HG02840 (cell line): ENCODE measurements at regions not wholly inside any gene's neighbourhood (a gene's known extent, or its start where the extent isn't known, plus 50 kb on each side); places are given as distances from the start of the nearest gene placed in this dataset.
A peak's percentile ranks its signal among the peaks of the same experiment; 100 is the strongest.

Experiments used
- ATAC-seq: cut with Tn5 transposase; IDR thresholded peaks from one replicate; pipeline ENCODE4 v1.9.1; 2021; ENCODE audit warnings: mild to moderate bottlenecking, moderate library complexity, moderate number of reproducible peaks; ENCODE audit not compliant: unreplicated experiment, low FRiP score

- peak; percentile 94 for ATAC-seq
Observed at GRCh38 chr4:57163530-57164459, 53.6 kb upstream of the IGFBP7 start.

GRCh38 chr4:57162499-57163019, 52.4 kb upstream of the IGFBP7 start:
- no peak for ATAC-seq
